Subcutaneous abdominal adipose tissue (tissue), 5 donors: ENCODE measurements at regions not wholly inside any gene's neighbourhood (a gene's known extent, or its start where the extent isn't known, plus 50 kb on each side); places are given as distances from the start of the nearest gene placed in this dataset.

ENCODE experiments used
- H3K27ac ChIP-seq: one replicate; pipeline ENCODE4 v1.7.0; 2013; ENCODE audit warnings: low read depth, mild to moderate bottlenecking, inconsistent platforms, low read length, moderate library complexity
- H3K27me3 ChIP-seq, 5 donors: one replicate each; pipeline ENCODE4 v1.7.0; 2013; ENCODE audit warnings: low read length in 5 of 5, inconsistent platforms in 1 of 5; ENCODE audit not compliant: control insufficient read depth in 5 of 5, insufficient read depth in 4 of 5
- H3K36me3 ChIP-seq, 5 donors: one replicate each; pipeline ENCODE4 v1.7.0; 2013; ENCODE audit warnings: low read length in 5 of 5; ENCODE audit not compliant: control insufficient read depth in 5 of 5, insufficient read depth in 5 of 5
- H3K4me1 ChIP-seq, 5 donors: one replicate each; pipeline ENCODE4 v1.7.0; 2013; ENCODE audit warnings: low read length in 5 of 5, mild to moderate bottlenecking in 3 of 5, moderate library complexity in 1 of 5; ENCODE audit not compliant: control insufficient read depth in 5 of 5, insufficient read depth in 5 of 5
- H3K4me3 ChIP-seq, 5 donors: one replicate each; pipeline ENCODE4 v1.7.0; 2013; ENCODE audit warnings: low read length in 5 of 5, low read depth in 1 of 5
- H3K9ac ChIP-seq, 5 donors: one replicate each; pipeline ENCODE4 v1.7.0; 2013; ENCODE audit warnings: low read length in 5 of 5, mild to moderate bottlenecking in 4 of 5, moderate library complexity in 3 of 5
- H3K9me3 ChIP-seq, 5 donors: one replicate each; pipeline ENCODE4 v1.7.0; 2013; ENCODE audit warnings: low read length in 5 of 5; ENCODE audit not compliant: control insufficient read depth in 5 of 5
- donor health status: healthy.
- donor health status: healthy.
- donor health status: healthy.
- donor health status: healthy.
- donor health status: healthy.

GRCh38 chr20:6384380-6384779 is 261.6 kb upstream of the FERMT1 start:
- Histone ChIP-seq H3K4me1 (no peaks in the 10 kb centered on the region), H3K9ac (no peak overlapping the region), H3K27ac (no peak overlapping the region), H3K27me3 (peaks cover 0 to 2% (median 0%) of the 10 kb centered on the region in 5 donors), H3K9me3 (no peaks in the 10 kb centered on the region), H3K36me3 (no peaks in the 10 kb centered on the region), H3K4me3 (no peak overlapping the region)

DNA sequence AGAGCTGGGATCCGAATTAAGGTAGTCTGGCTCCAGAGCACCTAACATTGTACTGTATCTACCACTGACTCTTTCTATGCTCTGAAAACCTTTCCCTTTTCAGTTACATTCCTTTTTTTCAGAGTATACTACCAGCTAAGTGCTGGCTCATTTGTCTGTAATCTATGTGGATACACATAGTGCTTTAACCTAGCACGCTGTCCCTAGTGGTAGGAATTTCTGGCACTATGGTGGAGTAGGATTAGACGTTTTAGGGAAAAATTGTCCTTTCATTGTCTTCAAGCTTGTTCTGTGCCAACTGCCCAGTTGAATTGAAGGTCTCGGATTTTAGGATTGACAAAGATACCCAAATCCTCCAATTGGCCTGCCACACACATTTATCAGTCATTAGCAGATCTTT is 259.1 kb upstream of the FERMT1 start:
- no peak overlapping the region for H3K9ac ChIP-seq
- no peak overlapping the region for H3K27ac ChIP-seq
- H3K9me3 ChIP-seq: no peaks in the 10 kb centered on the region
- H3K36me3 ChIP-seq: no peaks in the 10 kb centered on the region
- H3K27me3 ChIP-seq: peaks cover 0 to 2% (median 0%) of the 10 kb centered on the region in 5 donors
- H3K4me1 ChIP-seq: no peaks in the 10 kb centered on the region
- no peak overlapping the region for H3K4me3 ChIP-seq

- no peaks in the 10 kb centered on the region for H3K4me1 ChIP-seq
- no peak overlapping the region for H3K4me3 ChIP-seq
- H3K36me3 ChIP-seq: no peaks in the 10 kb centered on the region
These were observed 239.4 kb upstream of the FERMT1 start for GRCh38 chr20:6362245-6362644.

DNA sequence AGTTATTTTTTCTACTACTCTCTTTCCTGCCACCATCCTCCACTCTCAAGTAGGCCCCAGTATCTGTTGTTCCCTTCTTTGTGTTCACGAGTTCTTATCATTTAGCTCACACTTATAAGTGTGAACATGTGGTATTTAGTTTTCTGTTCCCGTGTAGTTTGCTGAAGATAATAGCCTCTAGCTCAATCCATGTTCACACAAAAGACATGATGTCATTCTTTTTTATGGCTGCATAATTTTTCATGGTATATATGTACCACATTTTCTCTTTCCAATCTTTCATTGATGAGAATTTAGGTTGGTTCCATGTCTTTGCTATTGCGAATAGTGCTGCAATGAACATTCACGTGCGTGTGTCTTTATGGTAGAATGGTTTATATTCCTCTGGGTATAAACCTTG is 237.9 kb upstream of the FERMT1 start:
- Histone ChIP-seq H3K4me1 (no peaks in the 10 kb centered on the region), H3K27me3 (no peaks in the 10 kb centered on the region), H3K9me3 (no peaks in the 10 kb centered on the region), H3K4me3 (no peak overlapping the region), H3K9ac (no peak overlapping the region), H3K36me3 (no peaks in the 10 kb centered on the region), H3K27ac (no peak overlapping the region)

More at GRCh38 chr20:6362245-6362644, 239.4 kb upstream of the FERMT1 start:
- no peaks in the 10 kb centered on the region for H3K27me3 ChIP-seq
- no peaks in the 10 kb centered on the region for H3K9me3 ChIP-seq
- H3K9ac ChIP-seq: no peak overlapping the region
- H3K27ac ChIP-seq: no peak overlapping the region

DNA sequence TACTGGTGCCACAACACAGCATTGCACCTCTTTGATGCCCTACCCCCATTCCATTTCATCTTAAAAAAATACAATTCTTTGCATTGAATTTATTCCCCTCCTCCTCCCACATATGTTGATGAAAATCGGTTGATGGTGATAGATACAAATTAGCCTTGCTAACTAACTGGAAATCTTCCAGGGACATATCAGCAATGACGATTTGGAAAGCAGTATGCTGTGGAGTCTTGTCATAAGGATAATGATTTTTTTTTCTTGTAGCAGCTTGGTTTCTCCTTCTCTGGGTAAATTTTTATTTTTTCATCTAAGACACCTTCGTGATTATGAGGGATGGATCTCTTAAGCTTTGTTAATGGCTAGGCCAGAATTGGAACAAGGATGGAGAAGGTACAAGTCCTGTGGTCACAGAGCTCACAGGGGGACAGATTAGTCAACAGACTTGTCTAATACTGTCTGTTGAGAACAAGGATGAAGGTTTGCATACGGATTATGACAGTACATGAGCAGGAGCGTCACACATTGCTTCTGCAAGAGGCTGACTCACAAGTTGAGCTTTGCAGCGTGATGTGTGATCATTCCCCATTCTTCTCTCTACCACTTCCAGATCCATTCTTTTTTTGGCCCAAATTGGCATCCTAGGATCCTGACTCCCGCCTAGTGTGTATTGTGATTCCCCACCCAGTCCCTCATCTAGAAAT is 233.1 kb upstream of the FERMT1 start:
- H3K27me3 ChIP-seq: no peaks in the 10 kb centered on the region
- no peak overlapping the region for H3K9ac ChIP-seq
- H3K27ac ChIP-seq: no peak overlapping the region
- no peak overlapping the region for H3K4me3 ChIP-seq
- H3K4me1 ChIP-seq: no peaks in the 10 kb centered on the region
- no peaks in the 10 kb centered on the region for H3K36me3 ChIP-seq
- no peaks in the 10 kb centered on the region for H3K9me3 ChIP-seq

DNA sequence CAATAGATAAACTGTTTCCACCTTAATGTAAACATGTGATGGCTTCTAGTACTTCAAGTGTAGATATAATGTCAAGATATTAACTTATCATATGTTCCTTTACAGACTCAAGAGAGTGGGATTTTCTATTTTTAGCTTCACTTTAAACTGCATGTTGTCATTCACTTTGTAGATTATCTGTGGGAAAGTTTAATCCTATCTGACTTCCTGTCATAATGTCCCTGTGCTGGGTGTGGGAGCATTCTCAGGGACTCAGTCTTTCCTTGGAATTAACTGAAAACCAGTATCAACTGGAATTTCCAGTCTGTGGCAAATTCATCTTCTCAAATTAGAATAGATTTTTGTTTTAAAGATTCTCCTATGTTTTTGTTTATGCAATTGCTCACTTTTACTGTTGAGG is 226.1 kb upstream of the FERMT1 start:
- no peak overlapping the region for H3K9ac ChIP-seq
- H3K9me3 ChIP-seq: no peaks in the 10 kb centered on the region
- H3K4me3 ChIP-seq: no peak overlapping the region
- H3K36me3 ChIP-seq: no peaks in the 10 kb centered on the region
- no peaks in the 10 kb centered on the region for H3K4me1 ChIP-seq
- H3K27me3 ChIP-seq: no peaks in the 10 kb centered on the region
- no peak overlapping the region for H3K27ac ChIP-seq

DNA sequence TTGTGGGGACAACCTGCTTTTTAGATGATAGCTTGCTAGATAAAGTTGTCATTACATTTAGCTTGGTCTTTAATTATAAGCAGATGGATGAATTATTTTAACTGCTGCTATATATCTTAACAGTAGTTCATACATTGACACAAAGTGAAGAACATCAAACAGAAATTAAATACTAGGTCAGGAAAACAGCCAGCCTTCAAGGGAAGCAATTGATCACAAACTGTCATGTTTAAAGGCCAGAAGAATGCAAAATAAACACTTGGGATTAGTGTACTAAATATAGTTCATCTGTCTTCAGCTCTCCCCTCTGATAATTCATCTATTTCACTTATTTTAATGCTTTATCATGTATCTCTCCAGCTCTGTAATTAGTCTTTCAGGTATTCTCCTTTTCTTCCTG is 225.1 kb upstream of the FERMT1 start:
- no peaks in the 10 kb centered on the region for H3K36me3 ChIP-seq
- H3K9ac ChIP-seq: no peak overlapping the region
- no peaks in the 10 kb centered on the region for H3K9me3 ChIP-seq
- H3K27me3 ChIP-seq: no peaks in the 10 kb centered on the region
- H3K27ac ChIP-seq: no peak overlapping the region
- no peaks in the 10 kb centered on the region for H3K4me1 ChIP-seq
- H3K4me3 ChIP-seq: no peak overlapping the region

DNA sequence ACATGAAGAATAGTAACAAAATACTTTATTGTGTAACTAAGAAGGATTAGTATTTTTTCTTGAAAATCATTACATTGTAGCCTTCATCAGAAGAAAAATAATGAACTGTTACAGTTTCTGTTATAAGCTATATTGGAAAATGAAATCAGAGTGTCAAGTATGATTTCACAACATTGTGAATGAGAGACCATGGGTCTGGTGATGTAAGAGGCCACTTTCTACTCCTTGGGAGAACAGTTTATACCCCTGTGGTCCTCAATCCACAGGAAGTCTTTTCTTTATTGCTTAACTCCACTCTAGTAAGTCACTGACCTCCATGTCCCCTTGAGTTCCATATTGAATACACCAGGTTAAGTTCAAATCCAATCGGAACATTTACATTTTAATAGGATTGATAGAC is 218.7 kb upstream of the FERMT1 start:
- H3K9ac ChIP-seq: no peak overlapping the region

DNA sequence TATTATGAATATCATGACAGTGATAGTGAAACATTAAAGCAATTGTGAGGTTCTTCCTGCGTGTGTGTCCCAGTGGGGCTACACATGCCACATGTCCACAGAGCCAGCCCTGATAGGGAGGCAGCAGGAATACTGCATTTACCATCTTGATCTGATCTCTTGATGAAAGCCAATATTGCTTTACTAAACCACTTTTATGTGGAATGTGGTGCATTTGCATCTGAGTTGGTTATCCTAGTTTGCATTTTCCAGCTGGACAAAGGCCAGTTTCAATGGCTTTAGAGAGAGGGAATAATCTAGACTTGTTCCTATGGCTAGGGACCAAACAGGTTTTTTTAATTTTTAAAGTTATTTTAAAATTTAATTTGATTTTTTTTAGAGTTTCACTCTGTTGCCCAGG is 216.3 kb upstream of the FERMT1 start:
- no peak overlapping the region for H3K9ac ChIP-seq
- no peaks in the 10 kb centered on the region for H3K4me1 ChIP-seq
- no peak overlapping the region for H3K4me3 ChIP-seq
- H3K36me3 ChIP-seq: no peaks in the 10 kb centered on the region
- H3K27ac ChIP-seq: no peak overlapping the region
- H3K27me3 ChIP-seq: peaks cover 0 to 2% (median 0%) of the 10 kb centered on the region in 5 donors
- H3K9me3 ChIP-seq: peaks cover 0 to 6% (median 0%) of the 10 kb centered on the region in 5 donors

More for the DNA sequence above, 218.7 kb upstream of the FERMT1 start:
- Histone ChIP-seq H3K27ac (no peak overlapping the region), H3K4me1 (no peaks in the 10 kb centered on the region), H3K36me3 (no peaks in the 10 kb centered on the region), H3K9me3 (peaks cover 0 to 3% (median 0%) of the 10 kb centered on the region in 5 donors), H3K27me3 (peaks cover 0 to 2% (median 0%) of the 10 kb centered on the region in 5 donors), H3K4me3 (no peak overlapping the region)

DNA sequence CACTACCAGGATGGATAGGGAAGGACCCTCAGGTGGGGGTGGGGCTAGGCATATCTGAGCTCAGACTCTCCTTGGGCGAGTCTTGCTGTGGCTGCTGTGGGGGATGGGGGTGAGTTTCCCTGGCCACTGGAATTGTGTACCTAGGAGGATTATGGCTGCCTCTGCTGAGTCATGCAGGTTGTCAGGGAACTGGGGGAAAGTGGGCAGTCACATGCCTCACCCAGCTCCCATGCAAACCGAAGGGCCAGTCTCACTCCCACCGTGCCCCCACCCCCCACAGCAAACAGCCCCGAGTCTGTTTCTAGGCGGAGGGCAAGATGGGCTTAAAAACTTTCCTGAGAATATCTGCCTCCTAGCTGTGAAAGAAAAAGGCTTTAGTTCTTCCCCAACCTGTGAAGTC is 210.3 kb upstream of the FERMT1 start:
- peaks cover 0 to 3% (median 0%) of the 10 kb centered on the region in 5 donors for H3K9me3 ChIP-seq
- no peaks in the 10 kb centered on the region for H3K27me3 ChIP-seq

More for the DNA sequence above, 210.3 kb upstream of the FERMT1 start:
- no peak overlapping the region for H3K9ac ChIP-seq
- H3K27ac ChIP-seq: no peak overlapping the region
- no peaks in the 10 kb centered on the region for H3K36me3 ChIP-seq
- no peak overlapping the region for H3K4me3 ChIP-seq
- no peaks in the 10 kb centered on the region for H3K4me1 ChIP-seq
